C4-2B (cell line): ENCODE measurements at regions not wholly inside any gene's neighbourhood (a gene's known extent, or its start where the extent isn't known, plus 50 kb on each side); places are given as distances from the start of the nearest gene placed in this dataset.

Experiments used
- ZFX ChIP-seq: fragments of 450-650 bp; IDR thresholded peaks from 2 replicates; pipeline ENCODE4 v1.6.1; 2017
- TF ChIP-seq, protein P1 (sequence below): fragments of 450-650 bp; conservative IDR thresholded peaks from 2 replicates; pipeline ENCODE4 v1.5.1; 2017; ENCODE audit warnings: mild to moderate bottlenecking

DNA sequence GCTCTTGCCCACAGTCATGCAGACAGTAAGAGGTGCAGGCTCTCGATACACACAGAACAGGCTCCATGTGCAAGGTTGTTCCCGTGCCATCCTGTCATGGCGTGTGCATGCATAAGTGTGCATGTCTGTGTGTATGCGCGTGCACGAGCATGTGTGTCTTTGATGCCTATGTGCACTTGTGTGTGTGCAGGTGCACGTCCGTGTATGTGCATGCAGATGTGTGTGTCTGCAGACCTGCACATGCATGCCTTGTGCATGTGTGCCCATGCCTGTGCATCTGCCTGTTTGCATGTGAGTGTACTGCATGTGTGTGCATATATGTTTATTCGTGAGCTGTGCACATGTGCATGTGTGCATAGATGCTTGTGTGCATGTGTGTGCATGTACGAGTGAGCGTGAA is 309.8 kb downstream of the TMEM121 start:
- TF ChIP-seq ZFX, result no peak
- TF ChIP-seq, protein P1, sequence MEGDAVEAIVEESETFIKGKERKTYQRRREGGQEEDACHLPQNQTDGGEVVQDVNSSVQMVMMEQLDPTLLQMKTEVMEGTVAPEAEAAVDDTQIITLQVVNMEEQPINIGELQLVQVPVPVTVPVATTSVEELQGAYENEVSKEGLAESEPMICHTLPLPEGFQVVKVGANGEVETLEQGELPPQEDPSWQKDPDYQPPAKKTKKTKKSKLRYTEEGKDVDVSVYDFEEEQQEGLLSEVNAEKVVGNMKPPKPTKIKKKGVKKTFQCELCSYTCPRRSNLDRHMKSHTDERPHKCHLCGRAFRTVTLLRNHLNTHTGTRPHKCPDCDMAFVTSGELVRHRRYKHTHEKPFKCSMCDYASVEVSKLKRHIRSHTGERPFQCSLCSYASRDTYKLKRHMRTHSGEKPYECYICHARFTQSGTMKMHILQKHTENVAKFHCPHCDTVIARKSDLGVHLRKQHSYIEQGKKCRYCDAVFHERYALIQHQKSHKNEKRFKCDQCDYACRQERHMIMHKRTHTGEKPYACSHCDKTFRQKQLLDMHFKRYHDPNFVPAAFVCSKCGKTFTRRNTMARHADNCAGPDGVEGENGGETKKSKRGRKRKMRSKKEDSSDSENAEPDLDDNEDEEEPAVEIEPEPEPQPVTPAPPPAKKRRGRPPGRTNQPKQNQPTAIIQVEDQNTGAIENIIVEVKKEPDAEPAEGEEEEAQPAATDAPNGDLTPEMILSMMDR, result no peak
